K562 (cell line): ENCODE measurements at regions not wholly inside any gene's neighbourhood (a gene's known extent, or its start where the extent isn't known, plus 50 kb on each side); places are given as distances from the start of the nearest gene placed in this dataset.

Experiments
- EWSR1 ChIP-seq: fragments of 450-650 bp; IDR thresholded peaks from 2 replicates; pipeline ENCODE4 v1.6.1; 2018; ENCODE audit warnings: borderline replicate concordance, mild to moderate bottlenecking, low read depth, moderate library complexity; ENCODE audit not compliant: partially characterized antibody
- KDM4B ChIP-seq, 2 experiments: fragments of 450-650 bp in 1 of 2; sonication (generic) in 1 of 2; IDR thresholded peaks; 2 replicates each; pipeline ENCODE4 v1.6.1; 2016 to 2017; ENCODE audit warnings: borderline replicate concordance in 2 of 2, antibody characterized with exemption in 1 of 2, low read depth in 1 of 2, mild to moderate bottlenecking in 1 of 2
- MIER1 ChIP-seq: fragments of 450-650 bp; IDR thresholded peaks from 2 replicates; pipeline ENCODE4 v1.6.1; 2016; ENCODE audit warnings: antibody characterized with exemption, mild to moderate bottlenecking, low read depth
- NCOA4 ChIP-seq: fragments of 450-650 bp; IDR thresholded peaks from 2 replicates; pipeline ENCODE4 v1.6.1; 2018; ENCODE audit warnings: mild to moderate bottlenecking; ENCODE audit not compliant: partially characterized antibody
- POLR2AphosphoS2 ChIP-seq: IDR thresholded peaks from 2 replicates; pipeline ENCODE4 v1.6.1; 2012; ENCODE audit warnings: low read length, improper control_type of control experiment
- ZNF347 ChIP-seq: fragments of 450-650 bp; formaldehyde crosslinking; IDR thresholded peaks from 2 replicates; pipeline ENCODE4 v1.4.0; 2020; ENCODE audit warnings: low read depth, mild to moderate bottlenecking, moderate library complexity
- ZNF408 ChIP-seq: fragments of 250-450 bp; sonication (Bioruptor Pico); IDR thresholded peaks from 2 replicates; pipeline ENCODE4 v1.4.0; 2020; ENCODE audit warnings: low read depth, mild to moderate bottlenecking, moderate library complexity
- ZNF778 ChIP-seq: fragments of 450-650 bp; formaldehyde crosslinking; IDR thresholded peaks from 2 replicates; pipeline ENCODE4 v1.4.0; 2020; ENCODE audit warnings: mild to moderate bottlenecking, moderate library complexity
- TF ChIP-seq, protein P1 (sequence below): fragments of 250-450 bp; sonication (Bioruptor Pico); IDR thresholded peaks from 2 replicates; pipeline ENCODE4 v1.8.0; 2022; ENCODE audit warnings: inconsistent platforms
- TF ChIP-seq, protein P2 (sequence below): sonication (generic); formaldehyde crosslinking; IDR thresholded peaks from 2 replicates; pipeline ENCODE4 v1.8.0; 2022; ENCODE audit warnings: missing genetic modification reagents, mild to moderate bottlenecking, moderate library complexity, borderline replicate concordance
- TF ChIP-seq, protein P3 (sequence below): sonication (generic); formaldehyde crosslinking; IDR thresholded peaks from 2 replicates; pipeline ENCODE4 v1.8.1; 2022; ENCODE audit warnings: missing genetic modification reagents
- TF ChIP-seq, protein P4 (sequence below): fragments of 250-450 bp; sonication (Bioruptor Pico); IDR thresholded peaks from 2 replicates; pipeline ENCODE4 v1.9.0; 2021; ENCODE audit warnings: mild to moderate bottlenecking

DNA sequence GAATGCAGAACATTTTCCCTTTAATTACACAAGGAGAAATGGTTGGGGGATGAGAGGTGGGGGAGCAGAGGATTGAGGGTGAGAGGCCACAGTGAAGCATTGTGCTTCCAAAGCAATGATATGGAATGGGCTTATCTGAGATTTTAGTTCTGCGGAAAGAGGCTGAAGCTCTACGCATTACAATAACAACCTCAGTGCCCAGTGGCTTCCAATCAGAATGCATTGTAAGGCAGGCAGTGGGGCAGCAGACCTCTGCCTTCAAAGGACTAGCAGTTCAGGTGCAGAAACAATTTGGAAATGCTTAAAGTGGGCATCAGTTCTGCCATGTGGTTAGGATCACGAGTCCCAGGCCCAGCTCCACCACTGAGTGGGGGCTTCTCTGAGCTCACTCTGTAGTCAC lies 251.0 kb upstream of the ZMIZ1 start (continued):
- TF ChIP-seq MIER1 (no peak), NCOA4 (no peak), EWSR1 (no peak), POLR2AphosphoS2 (no peak), ZNF347 (CRISPR knock-in tag) (no peak), ZNF408 (CRISPR knock-in tag) (no peak), ZNF778 (no peak), KDM4B (IDR thresholded peaks at IDR 0.05; ENCODE audit: borderline replicate concordance in 2 of 2, low read depth in 1 of 2) (no peak)
- TF ChIP-seq, protein P1, sequence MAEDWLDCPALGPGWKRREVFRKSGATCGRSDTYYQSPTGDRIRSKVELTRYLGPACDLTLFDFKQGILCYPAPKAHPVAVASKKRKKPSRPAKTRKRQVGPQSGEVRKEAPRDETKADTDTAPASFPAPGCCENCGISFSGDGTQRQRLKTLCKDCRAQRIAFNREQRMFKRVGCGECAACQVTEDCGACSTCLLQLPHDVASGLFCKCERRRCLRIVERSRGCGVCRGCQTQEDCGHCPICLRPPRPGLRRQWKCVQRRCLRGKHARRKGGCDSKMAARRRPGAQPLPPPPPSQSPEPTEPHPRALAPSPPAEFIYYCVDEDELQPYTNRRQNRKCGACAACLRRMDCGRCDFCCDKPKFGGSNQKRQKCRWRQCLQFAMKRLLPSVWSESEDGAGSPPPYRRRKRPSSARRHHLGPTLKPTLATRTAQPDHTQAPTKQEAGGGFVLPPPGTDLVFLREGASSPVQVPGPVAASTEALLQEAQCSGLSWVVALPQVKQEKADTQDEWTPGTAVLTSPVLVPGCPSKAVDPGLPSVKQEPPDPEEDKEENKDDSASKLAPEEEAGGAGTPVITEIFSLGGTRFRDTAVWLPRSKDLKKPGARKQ (CRISPR knock-in tag): no peak
- TF ChIP-seq, protein P2, sequence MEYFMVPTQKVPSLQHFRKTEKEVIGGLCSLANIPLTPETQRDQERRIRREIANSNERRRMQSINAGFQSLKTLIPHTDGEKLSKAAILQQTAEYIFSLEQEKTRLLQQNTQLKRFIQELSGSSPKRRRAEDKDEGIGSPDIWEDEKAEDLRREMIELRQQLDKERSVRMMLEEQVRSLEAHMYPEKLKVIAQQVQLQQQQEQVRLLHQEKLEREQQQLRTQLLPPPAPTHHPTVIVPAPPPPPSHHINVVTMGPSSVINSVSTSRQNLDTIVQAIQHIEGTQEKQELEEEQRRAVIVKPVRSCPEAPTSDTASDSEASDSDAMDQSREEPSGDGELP (CRISPR knock-in tag): no peak
- TF ChIP-seq, protein P3, sequence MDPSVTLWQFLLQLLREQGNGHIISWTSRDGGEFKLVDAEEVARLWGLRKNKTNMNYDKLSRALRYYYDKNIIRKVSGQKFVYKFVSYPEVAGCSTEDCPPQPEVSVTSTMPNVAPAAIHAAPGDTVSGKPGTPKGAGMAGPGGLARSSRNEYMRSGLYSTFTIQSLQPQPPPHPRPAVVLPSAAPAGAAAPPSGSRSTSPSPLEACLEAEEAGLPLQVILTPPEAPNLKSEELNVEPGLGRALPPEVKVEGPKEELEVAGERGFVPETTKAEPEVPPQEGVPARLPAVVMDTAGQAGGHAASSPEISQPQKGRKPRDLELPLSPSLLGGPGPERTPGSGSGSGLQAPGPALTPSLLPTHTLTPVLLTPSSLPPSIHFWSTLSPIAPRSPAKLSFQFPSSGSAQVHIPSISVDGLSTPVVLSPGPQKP: no peak
- TF ChIP-seq, protein P4, sequence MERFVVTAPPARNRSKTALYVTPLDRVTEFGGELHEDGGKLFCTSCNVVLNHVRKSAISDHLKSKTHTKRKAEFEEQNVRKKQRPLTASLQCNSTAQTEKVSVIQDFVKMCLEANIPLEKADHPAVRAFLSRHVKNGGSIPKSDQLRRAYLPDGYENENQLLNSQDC (CRISPR knock-in tag): no peak
